Mesothelial cell of epicardium (in vitro differentiated cells): ENCODE measurements at regions not wholly inside any gene's neighbourhood (a gene's known extent, or its start where the extent isn't known, plus 50 kb on each side); places are given as distances from the start of the nearest gene placed in this dataset.

Experiments
- DNase-seq, 2 experiments: peaks; one replicate each; pipeline ENCODE4 v3.0.0; 2021; ENCODE audit warnings: low spot score in 2 of 2; ENCODE audit not compliant: unreplicated experiment in 2 of 2
- H3K27ac Mint-ChIP-seq: 2 replicates; pipeline ENCODE4 v1.8.0; 2021; ENCODE audit warnings: mixed read lengths
- H3K27me3 Mint-ChIP-seq: 2 replicates; pipeline ENCODE4 v1.8.0; 2021; ENCODE audit warnings: low read depth, mixed read lengths
- H3K36me3 Mint-ChIP-seq: 2 replicates; pipeline ENCODE4 v1.8.0; 2021; ENCODE audit warnings: mixed read lengths
- H3K4me1 Mint-ChIP-seq: 2 replicates; pipeline ENCODE4 v1.8.0; 2021; ENCODE audit warnings: mixed read lengths
- H3K4me3 Mint-ChIP-seq: 2 replicates; pipeline ENCODE4 v1.8.0; 2021; ENCODE audit warnings: mild to moderate bottlenecking, moderate library complexity, mixed read lengths
- H3K9me3 Mint-ChIP-seq: 2 replicates; pipeline ENCODE4 v1.8.0; 2021; ENCODE audit warnings: mixed read lengths
- TF ChIP-seq, protein P1 (sequence below): fragments of 200-600 bp; sonication (generic); IDR thresholded peaks from one replicate; pipeline ENCODE4 v1.5.0; 2021; ENCODE audit warnings: antibody characterized with exemption; ENCODE audit not compliant: unreplicated experiment

DNA sequence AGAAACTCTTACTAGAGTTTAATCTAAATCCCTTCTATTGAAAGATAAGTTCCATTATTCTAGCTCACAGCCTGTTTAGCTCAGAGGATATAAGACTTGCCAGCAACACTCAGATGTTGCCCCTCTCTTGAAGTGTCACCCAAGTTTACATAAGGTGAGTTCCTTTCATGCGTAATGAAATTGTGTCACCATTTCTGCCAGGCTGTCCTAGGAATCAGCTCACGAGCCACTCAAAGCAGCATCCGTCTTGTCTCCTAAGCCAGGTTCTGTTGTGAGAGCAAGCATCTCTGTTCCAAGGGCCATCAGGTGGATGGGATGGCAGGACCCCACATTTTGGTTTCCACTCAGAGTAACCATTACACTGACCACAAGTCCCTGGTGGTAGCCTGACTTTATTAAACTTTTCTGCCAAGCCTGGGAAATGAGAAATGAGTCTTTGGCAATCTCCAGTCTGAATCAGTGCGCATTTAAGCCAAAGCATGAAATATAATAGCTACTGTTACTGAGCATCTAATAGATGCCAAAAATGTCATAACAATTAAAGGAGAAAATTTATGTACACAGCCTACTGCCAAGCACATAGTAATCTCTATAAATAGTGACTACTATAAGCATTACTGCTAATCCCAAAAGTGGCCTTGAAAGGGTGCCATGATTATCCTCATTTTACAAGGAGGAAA, 179.6 kb upstream of the MIR17HG start:
- no peak overlapping the region for H3K27ac Mint-ChIP-seq
- TF ChIP-seq, protein P1, sequence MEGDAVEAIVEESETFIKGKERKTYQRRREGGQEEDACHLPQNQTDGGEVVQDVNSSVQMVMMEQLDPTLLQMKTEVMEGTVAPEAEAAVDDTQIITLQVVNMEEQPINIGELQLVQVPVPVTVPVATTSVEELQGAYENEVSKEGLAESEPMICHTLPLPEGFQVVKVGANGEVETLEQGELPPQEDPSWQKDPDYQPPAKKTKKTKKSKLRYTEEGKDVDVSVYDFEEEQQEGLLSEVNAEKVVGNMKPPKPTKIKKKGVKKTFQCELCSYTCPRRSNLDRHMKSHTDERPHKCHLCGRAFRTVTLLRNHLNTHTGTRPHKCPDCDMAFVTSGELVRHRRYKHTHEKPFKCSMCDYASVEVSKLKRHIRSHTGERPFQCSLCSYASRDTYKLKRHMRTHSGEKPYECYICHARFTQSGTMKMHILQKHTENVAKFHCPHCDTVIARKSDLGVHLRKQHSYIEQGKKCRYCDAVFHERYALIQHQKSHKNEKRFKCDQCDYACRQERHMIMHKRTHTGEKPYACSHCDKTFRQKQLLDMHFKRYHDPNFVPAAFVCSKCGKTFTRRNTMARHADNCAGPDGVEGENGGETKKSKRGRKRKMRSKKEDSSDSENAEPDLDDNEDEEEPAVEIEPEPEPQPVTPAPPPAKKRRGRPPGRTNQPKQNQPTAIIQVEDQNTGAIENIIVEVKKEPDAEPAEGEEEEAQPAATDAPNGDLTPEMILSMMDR, result no peak
- H3K4me3 Mint-ChIP-seq, result no peak overlapping the region
- H3K27me3 Mint-ChIP-seq, result no peaks in the 10 kb centered on the region
- H3K36me3 Mint-ChIP-seq, result no peaks in the 10 kb centered on the region
- DNase-seq, result no peak
- peaks cover 16% of the 10 kb centered on the region for H3K4me1 Mint-ChIP-seq
- peaks cover 8% of the 10 kb centered on the region for H3K9me3 Mint-ChIP-seq

DNA sequence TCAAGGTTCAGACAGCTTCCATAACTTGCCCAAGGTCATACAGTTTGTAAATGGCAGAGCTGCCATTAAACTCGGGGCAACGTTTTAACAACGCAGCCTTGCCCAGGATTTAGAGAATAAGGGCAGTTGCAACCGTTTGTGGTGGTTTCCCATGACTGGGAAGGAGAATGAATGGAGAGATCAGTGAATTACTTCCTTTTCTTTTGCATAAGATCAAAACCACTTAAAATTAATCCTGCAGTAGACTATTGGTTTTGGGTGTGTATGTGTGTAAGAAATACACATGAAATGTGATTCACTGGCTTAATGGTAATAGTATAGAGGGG, 179.1 kb upstream of the MIR17HG start:
- DNase-seq, result no peak
- TF ChIP-seq, protein P1, result no peak
- Mint-ChIP-seq H3K27me3 (no peaks in the 10 kb centered on the region), H3K4me1 (peaks cover 16% of the 10 kb centered on the region), H3K36me3 (no peaks in the 10 kb centered on the region), H3K27ac (no peak overlapping the region), H3K4me3 (no peak overlapping the region), H3K9me3 (peaks cover 8% of the 10 kb centered on the region)

DNA sequence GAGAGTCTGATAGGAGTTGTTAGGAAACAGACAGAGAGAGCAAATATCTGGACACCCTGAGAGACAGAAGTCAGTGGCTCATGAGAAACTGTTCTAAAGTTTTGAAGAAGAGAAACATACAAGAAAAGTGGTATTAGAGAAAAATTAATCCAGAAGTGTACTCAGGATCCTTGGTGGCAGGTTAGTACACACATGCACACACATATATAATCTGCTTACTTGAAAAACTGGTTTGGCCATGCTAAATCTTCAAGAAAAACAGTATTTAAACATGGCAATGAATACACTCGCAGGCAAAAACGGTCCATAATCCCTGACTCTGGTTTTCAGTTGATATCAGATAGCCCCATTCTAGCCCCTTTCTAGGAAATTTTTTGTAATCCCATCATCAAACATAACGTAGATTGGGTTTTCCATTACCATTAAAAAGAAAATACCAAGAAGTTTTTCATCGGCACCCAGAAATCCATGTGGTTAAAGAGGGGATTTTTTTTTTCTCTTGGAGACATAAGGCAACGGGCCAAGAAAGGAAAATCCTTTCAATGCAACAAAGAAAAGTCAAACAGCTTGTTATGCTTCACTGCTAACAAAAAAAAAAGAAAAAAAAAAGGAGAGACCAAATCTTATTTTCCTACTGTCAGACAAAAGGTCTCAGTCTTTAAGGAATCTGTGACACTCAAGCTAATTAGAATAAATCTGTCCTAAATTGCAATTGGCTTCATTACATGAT, 178.0 kb upstream of the MIR17HG start:
- Mint-ChIP-seq H3K27ac (peak overlapping the region; percentile 72), H3K4me3 (no peak overlapping the region), H3K36me3 (no peaks in the 10 kb centered on the region), H3K4me1 (peaks cover 16% of the 10 kb centered on the region), H3K9me3 (peaks cover 8% of the 10 kb centered on the region), H3K27me3 (no peaks in the 10 kb centered on the region)
- no peak for DNase-seq
- TF ChIP-seq, protein P1, result no peak

DNA sequence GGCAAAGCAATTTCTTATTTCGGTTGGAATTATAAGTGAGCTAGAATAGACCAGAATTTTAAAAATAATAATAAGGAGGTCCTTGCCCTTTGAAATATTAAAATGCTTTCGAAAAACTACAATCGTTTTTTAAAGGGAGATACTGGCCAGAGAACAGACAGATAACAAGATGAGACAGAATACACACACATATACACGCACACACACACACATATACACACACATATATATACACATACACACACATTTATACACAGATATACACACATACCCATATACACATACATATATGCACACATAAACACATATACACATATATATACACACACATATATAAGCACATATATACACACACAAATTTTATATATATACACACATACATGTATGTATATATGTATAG, 175.3 kb upstream of the MIR17HG start:
- H3K9me3 Mint-ChIP-seq, result no peaks in the 10 kb centered on the region
- peaks cover 22% of the 10 kb centered on the region for H3K4me1 Mint-ChIP-seq
- H3K27me3 Mint-ChIP-seq, result no peaks in the 10 kb centered on the region
- H3K27ac Mint-ChIP-seq, result no peak overlapping the region
- TF ChIP-seq, protein P1, result no peak
- no peak overlapping the region for H3K4me3 Mint-ChIP-seq
- DNase-seq, result no peak
- H3K36me3 Mint-ChIP-seq, result no peaks in the 10 kb centered on the region

DNA sequence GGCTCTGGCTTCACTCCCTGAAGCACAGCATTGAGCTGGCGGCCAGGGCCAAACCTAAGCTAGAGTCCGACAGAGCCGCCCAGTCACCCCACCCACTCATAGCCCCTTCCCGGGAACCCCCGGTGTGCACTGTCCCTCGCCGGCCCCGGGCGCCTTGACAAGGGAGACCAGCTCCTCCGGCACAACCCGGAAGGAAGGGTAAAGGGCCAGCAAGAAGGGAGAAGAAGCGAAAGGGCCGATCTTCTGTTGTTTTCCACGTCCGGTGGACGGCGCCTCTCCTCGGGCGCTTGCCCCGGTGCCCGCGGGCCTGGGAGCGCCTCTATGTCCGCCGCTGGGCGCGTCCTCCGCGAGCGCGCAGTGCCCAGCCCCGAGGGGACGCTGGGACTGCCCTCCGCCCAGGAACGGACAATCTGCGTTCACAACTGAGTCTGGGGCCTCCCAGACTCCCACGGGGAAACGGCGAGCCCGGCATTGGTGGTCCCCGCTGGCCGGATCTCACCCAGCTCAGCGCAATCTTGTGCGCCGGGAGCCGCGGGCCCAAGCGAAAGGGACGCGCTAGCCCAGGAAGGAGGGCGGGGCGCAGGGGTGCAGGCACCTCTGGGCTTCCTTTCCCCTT, 172.5 kb upstream of the MIR17HG start:
- Mint-ChIP-seq H3K4me1 (peaks cover 11% of the 10 kb centered on the region), H3K9me3 (no peaks in the 10 kb centered on the region), H3K27me3 (no peaks in the 10 kb centered on the region), H3K27ac (no peak overlapping the region), H3K4me3 (peak overlapping the region; percentile 79), H3K36me3 (no peaks in the 10 kb centered on the region)
- TF ChIP-seq, protein P1, result no peak
- DNase-seq, result peak; percentile 20 to 50
